ENCODE measurements at regions not wholly inside any gene's neighbourhood (a gene's known extent, or its start where the extent isn't known, plus 50 kb on each side); places are given as distances from the start of the nearest gene placed in this dataset.

GRCh38 chr11:97356144-97356543, 966.3 kb downstream of the JRKL start:
- dilution Hi-C loops (cut with HindIII; ENCODE audit: low sequenced_read_pairs, unreplicated experiment) (no loop called here), in situ Hi-C loops (cut with MboI; ENCODE audit: low sequenced_read_pairs) (no loop called here), intact Hi-C loops (cut with micrococcal nuclease) (no loop called here)
- no peak for ATAC-seq (ENCODE audit: low read depth)
- H3K14ac ChIP-seq (replicated peaks; ENCODE audit: low read depth, low read length), result no peak overlapping the region
- H4K91ac ChIP-seq (ENCODE audit: insufficient read depth, low read depth, low read length), result no peak overlapping the region
- POLR2A ChIA-PET (ENCODE audit: unreplicated experiment), result no interaction called here
- H3K56ac ChIP-seq (ENCODE audit: extremely low read depth, insufficient read depth, low read length), result no peak overlapping the region
- H3K27ac ChIP-seq (ENCODE audit: insufficient read depth, low read length), result no peak overlapping the region
- no peak overlapping the region for H3K23ac ChIP-seq (ENCODE audit: low read depth, low read length)
- no peak overlapping the region for H2AFZ ChIP-seq (replicated peaks; ENCODE audit: low read length, poor library complexity)
- WGBS, 2 experiments (ENCODE audit: extremely low coverage in 2 of 2, insufficient read length in 1 of 2), result no CpG with 5 or more reads among the region's 3 CpGs
- no peak overlapping the region for H3K4me3 ChIP-seq (ENCODE audit: insufficient read depth, low read depth, low read length)
- H3K36me3 ChIP-seq (ENCODE audit: control insufficient read depth, insufficient read depth, low read length), result no peaks in the 10 kb centered on the region
- no peak overlapping the region for H2AK5ac ChIP-seq (ENCODE audit: low read depth, low read length)
- no peaks in the 10 kb centered on the region for H3K79me1 ChIP-seq (ENCODE audit: low read depth in 1 of 2, low read length in 2 of 2)
- H3K9me3 ChIP-seq (ENCODE audit: control insufficient read depth, insufficient read depth, low read length), result peaks cover 5% of the 10 kb centered on the region
- no peak overlapping the region for H3K4ac ChIP-seq (ENCODE audit: low read depth, low read length)
- H3K4me1 ChIP-seq (ENCODE audit: control insufficient read depth, insufficient read depth, low read length), result no peaks in the 10 kb centered on the region
- H2BK120ac ChIP-seq (ENCODE audit: low read depth, low read length), result no peak overlapping the region
- no peak overlapping the region for H2BK20ac ChIP-seq (ENCODE audit: low read depth, low read length)
- no peak overlapping the region for H4K5ac ChIP-seq (ENCODE audit: low read depth, low read length)
- CTCF ChIA-PET, result no interaction called here
- no peak overlapping the region for H2BK5ac ChIP-seq (ENCODE audit: low read depth, low read length, poor library complexity, severe bottlenecking)
- no peak overlapping the region for H3K4me2 ChIP-seq (ENCODE audit: low read depth, low read length)
- H3K9me1 ChIP-seq (ENCODE audit: insufficient read depth, low read length), result no peaks in the 10 kb centered on the region
- H3K9ac ChIP-seq (ENCODE audit: low read depth, low read length), result no peak overlapping the region
- no peak overlapping the region for H2BK15ac ChIP-seq (ENCODE audit: low read depth, low read length)
- TF ChIP-seq RFX5 (IDR thresholded peaks at IDR 0.05; ENCODE audit: low read depth, low read length) (no peak), MAFK (IDR thresholded peaks at IDR 0.05; ENCODE audit: low read depth, low read length) (no peak), CEBPB (IDR thresholded peaks at IDR 0.05; ENCODE audit: low read depth, low read length) (no peak), MAZ (IDR thresholded peaks at IDR 0.05; ENCODE audit: borderline replicate concordance, low read depth, low read length) (no peak), FOS (IDR thresholded peaks at IDR 0.05; ENCODE audit: low read depth, low read length) (no peak), BHLHE40 (IDR thresholded peaks at IDR 0.05; ENCODE audit: low read depth, low read length) (no peak), POLR2A (IDR thresholded peaks at IDR 0.05; ENCODE audit: low read depth, low read length) (no peak), RAD21 (IDR thresholded peaks at IDR 0.05; ENCODE audit: low read length) (no peak), CHD1 (IDR thresholded peaks at IDR 0.05; ENCODE audit: low read depth, low read length) (no peak), USF2 (IDR thresholded peaks at IDR 0.05; ENCODE audit: low read depth, low read length) (no peak)
- H2AK9ac ChIP-seq (replicated peaks; ENCODE audit: low read depth, low read length, poor library complexity), result no peak overlapping the region
- no TSS peak for BruUV-seq (replicated peaks)
- no peaks in the 10 kb centered on the region for H3K27me3 ChIP-seq (ENCODE audit: control insufficient read depth, insufficient read depth, low read length)
- no peak for DNase-seq
- H4K8ac ChIP-seq (ENCODE audit: low read depth in 2 of 2, low read length in 2 of 2), result no peak overlapping the region
- no peaks in the 10 kb centered on the region for H4K20me1 ChIP-seq (ENCODE audit: insufficient read depth, low read length)
- H3K18ac ChIP-seq (ENCODE audit: low read depth, low read length), result no peak overlapping the region

Measured in IMR-90 (cell line).